Psoas muscle (tissue), 7 donors: ENCODE measurements at regions not wholly inside any gene's neighbourhood (a gene's known extent, or its start where the extent isn't known, plus 50 kb on each side); places are given as distances from the start of the nearest gene placed in this dataset.

Experiments used
- ATAC-seq, 4 donors: fragments of 200-7000 bp; cut with Tn5 transposase; one replicate each; pipeline ENCODE4 v1.9.1; 2020; ENCODE audit warnings: moderate library complexity in 3 of 4, mild to moderate bottlenecking in 2 of 4
- DNase-seq, 2 donors: peaks; one replicate each; pipeline ENCODE4 v3.0.0-alpha.2; 2020
- H3K27ac ChIP-seq: fragments of 200-600 bp; one replicate; pipeline ENCODE4 v1.8.0; 2022
- H3K27me3 ChIP-seq, 3 donors: fragments of 200-600 bp in 1 of 3; one replicate each; pipeline versions ENCODE4 v1.6.1 to v1.8.0; 2013 to 2022; ENCODE audit warnings: low read length in 2 of 3, mild to moderate bottlenecking in 2 of 3, moderate library complexity in 1 of 3; ENCODE audit not compliant: insufficient read depth in 3 of 3
- H3K36me3 ChIP-seq, 2 donors: fragments of 200-600 bp in 1 of 2; one replicate each; pipeline versions ENCODE4 v1.6.1 to v1.8.0; 2013 to 2022; ENCODE audit warnings: low read depth in 1 of 2, mild to moderate bottlenecking in 1 of 2, moderate library complexity in 1 of 2; ENCODE audit not compliant: insufficient read depth in 1 of 2
- H3K4me1 ChIP-seq: fragments of 200-600 bp; one replicate; pipeline ENCODE4 v1.8.0; 2022
- H3K4me3 ChIP-seq: fragments of 200-600 bp; one replicate; pipeline ENCODE4 v1.8.0; 2022; ENCODE audit warnings: mild to moderate bottlenecking
- H3K9me3 ChIP-seq: fragments of 200-600 bp; one replicate; pipeline ENCODE4 v1.8.0; 2022
- CTCF ChIP-seq: fragments of 200-600 bp; IDR thresholded peaks from one replicate; pipeline ENCODE4 v1.8.0; 2022; ENCODE audit warnings: antibody characterized with exemption
- WGBS, 3 donors: extraction: QIAGEN DNeasy Blood & Tissue Kit; methylation state at CpG; one replicate each; pipeline versions ENCODE4 v1.1.6 to v1.1.7; 2013; 5-methylcytosine and 5-hydroxymethylcytosine counted together
- intact Hi-C, 2 donors: fragments of 100-400 bp; cut with DNase I; formaldehyde crosslinking; loops; one replicate each; pipeline versions ENCODE4 v1.11.0 to v1.14.2; 2022
- donor health status: healthy with polysubstance abuse.
- donor health status: DM: no; HTN: no; CAD: no; lungs with moderate emphysema.
- donor health status: Bipolar disorder and iron deficiency.
- donor health status: healthy.
- donor health status: DM: yes; HTN: yes; CAD: no.
- donor health status: DM: no; HTN: no; CAD: no.
- donor health status: DM: yes; HTN: yes; CAD: no.

- ATAC-seq: no peak
- no peak for DNase-seq
- Histone ChIP-seq H3K27me3 (no peaks in the 10 kb centered on the region), H3K4me3 (no peak overlapping the region), H3K4me1 (no peaks in the 10 kb centered on the region), H3K27ac (no peak overlapping the region), H3K36me3 (no peaks in the 10 kb centered on the region), H3K9me3 (no peaks in the 10 kb centered on the region)
- 73 to 80% (median 73%) methylated on average over 3 of the region's 3 CpGs for WGBS, 3 donors
- no peak for TF ChIP-seq CTCF
- intact Hi-C loops: no loop called here
Observed at GRCh38 chr6:156707818-156708217, 69.4 kb upstream of the ARID1B start.

GRCh38 chr6:156703719-156704118 is 73.5 kb upstream of the ARID1B start:
- WGBS, 3 donors: 69 to 75% (median 70%) methylated on average over 6 of the region's 6 CpGs
- no peak overlapping the region for H3K4me3 ChIP-seq
- intact Hi-C loops: no loop called here

GRCh38 chr6:156701966-156702365 is 75.2 kb upstream of the ARID1B start:
- 41 to 55% (median 46%) methylated on average over 4 of the region's 4 CpGs for WGBS, 3 donors
- Histone ChIP-seq H3K4me1 (no peaks in the 10 kb centered on the region), H3K27ac (no peak overlapping the region), H3K27me3 (no peaks in the 10 kb centered on the region), H3K4me3 (no peak overlapping the region), H3K9me3 (no peaks in the 10 kb centered on the region), H3K36me3 (no peaks in the 10 kb centered on the region)
- intact Hi-C loops: no loop called here
- DNase-seq (no peak), ATAC-seq (no peak)
- no peak for TF ChIP-seq CTCF

More at GRCh38 chr6:156703719-156704118, 73.5 kb upstream of the ARID1B start:
- DNase-seq (no peak), ATAC-seq (no peak)
- Histone ChIP-seq H3K4me1 (no peaks in the 10 kb centered on the region), H3K9me3 (no peaks in the 10 kb centered on the region), H3K27ac (no peak overlapping the region), H3K27me3 (no peaks in the 10 kb centered on the region), H3K36me3 (no peaks in the 10 kb centered on the region)
- no peak for TF ChIP-seq CTCF

- Histone ChIP-seq H3K4me1 (no peaks in the 10 kb centered on the region), H3K27me3 (no peaks in the 10 kb centered on the region), H3K27ac (no peak overlapping the region), H3K4me3 (no peak overlapping the region), H3K36me3 (no peaks in the 10 kb centered on the region), H3K9me3 (no peaks in the 10 kb centered on the region)
- no peak for TF ChIP-seq CTCF
- intact Hi-C loops: no loop called here
- WGBS, 3 donors: 89 to 93% (median 93%) methylated on average over 7 of the region's 7 CpGs
- DNase-seq (no peak), ATAC-seq (no peak)
Observed at GRCh38 chr6:156700440-156701057, 76.6 kb upstream of the ARID1B start.

- intact Hi-C loops: no loop called here
- 91 to 93% (median 93%) methylated on average over 3 of the region's 3 CpGs for WGBS, 3 donors
Observed at GRCh38 chr6:156699935-156700334, 77.2 kb upstream of the ARID1B start.

More at GRCh38 chr6:156699935-156700334, 77.2 kb upstream of the ARID1B start:
- ATAC-seq (no peak), DNase-seq (no peak)
- Histone ChIP-seq H3K36me3 (no peaks in the 10 kb centered on the region), H3K4me3 (no peak overlapping the region), H3K27me3 (no peaks in the 10 kb centered on the region), H3K9me3 (no peaks in the 10 kb centered on the region), H3K4me1 (no peaks in the 10 kb centered on the region), H3K27ac (no peak overlapping the region)
- no peak for TF ChIP-seq CTCF
